Lower leg skin (tissue), 3 donors: ENCODE measurements at regions not wholly inside any gene's neighbourhood (a gene's known extent, or its start where the extent isn't known, plus 50 kb on each side); places are given as distances from the start of the nearest gene placed in this dataset.

ENCODE experiments used
- POLR2A ChIP-seq, 2 donors: fragments of 450-650 bp; IDR thresholded peaks; one replicate each; pipeline ENCODE4 v1.6.1; 2016 to 2017; ENCODE audit warnings: antibody characterized with exemption in 2 of 2, mild to moderate bottlenecking in 1 of 2, moderate library complexity in 1 of 2
- TF ChIP-seq, protein P1 (sequence below), 3 donors: fragments of 450-650 bp; IDR thresholded peaks; one replicate each; pipeline ENCODE4 v1.5.1; 2016; ENCODE audit warnings: antibody characterized with exemption in 3 of 3, mild to moderate bottlenecking in 3 of 3, moderate library complexity in 2 of 3

DNA sequence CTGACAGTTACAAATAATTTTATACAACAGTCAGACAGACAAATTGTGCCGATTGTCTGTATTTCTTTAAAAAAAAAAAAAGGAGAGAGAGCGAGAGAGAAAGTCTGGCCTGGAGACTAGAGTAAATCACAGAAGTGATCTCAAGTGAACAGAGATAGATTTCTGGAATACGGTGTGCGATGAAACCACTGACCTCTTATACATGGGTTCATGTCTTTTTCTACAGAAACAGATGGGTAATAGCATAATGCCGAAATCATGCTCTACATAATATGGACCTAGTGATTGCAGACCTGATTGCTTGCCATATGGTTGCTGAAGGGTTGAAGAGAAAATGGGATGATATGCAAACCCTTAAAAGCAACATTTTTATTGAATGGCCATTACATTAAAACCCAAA is 403.3 kb upstream of the FANCL start:
- TF ChIP-seq POLR2A (IDR thresholded peaks at IDR 0.05) = no peak
- TF ChIP-seq, protein P1, sequence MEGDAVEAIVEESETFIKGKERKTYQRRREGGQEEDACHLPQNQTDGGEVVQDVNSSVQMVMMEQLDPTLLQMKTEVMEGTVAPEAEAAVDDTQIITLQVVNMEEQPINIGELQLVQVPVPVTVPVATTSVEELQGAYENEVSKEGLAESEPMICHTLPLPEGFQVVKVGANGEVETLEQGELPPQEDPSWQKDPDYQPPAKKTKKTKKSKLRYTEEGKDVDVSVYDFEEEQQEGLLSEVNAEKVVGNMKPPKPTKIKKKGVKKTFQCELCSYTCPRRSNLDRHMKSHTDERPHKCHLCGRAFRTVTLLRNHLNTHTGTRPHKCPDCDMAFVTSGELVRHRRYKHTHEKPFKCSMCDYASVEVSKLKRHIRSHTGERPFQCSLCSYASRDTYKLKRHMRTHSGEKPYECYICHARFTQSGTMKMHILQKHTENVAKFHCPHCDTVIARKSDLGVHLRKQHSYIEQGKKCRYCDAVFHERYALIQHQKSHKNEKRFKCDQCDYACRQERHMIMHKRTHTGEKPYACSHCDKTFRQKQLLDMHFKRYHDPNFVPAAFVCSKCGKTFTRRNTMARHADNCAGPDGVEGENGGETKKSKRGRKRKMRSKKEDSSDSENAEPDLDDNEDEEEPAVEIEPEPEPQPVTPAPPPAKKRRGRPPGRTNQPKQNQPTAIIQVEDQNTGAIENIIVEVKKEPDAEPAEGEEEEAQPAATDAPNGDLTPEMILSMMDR (IDR thresholded peaks at IDR 0.05) = no peak
